K562 (cell line): ENCODE measurements at regions not wholly inside any gene's neighbourhood (a gene's known extent, or its start where the extent isn't known, plus 50 kb on each side); places are given as distances from the start of the nearest gene placed in this dataset.

ENCODE experiments used
- ATAC-seq: fragments of 200-7000 bp; cut with Tn5 transposase; 3 replicates; pipeline ENCODE4 v1.9.1; 2020; ENCODE audit warnings: moderate library complexity
- BruUV-seq: library from RNA; stranded (reverse); fragments of 400-500 nt; replicated peaks from 2 replicates; lab custom pipeline; 2021; lab: Mats Ljungman, UMichigan
- CTCF ChIA-PET: fragments of 300-600 bp; formaldehyde crosslinking; extraction: SDS; loops from one replicate; lab custom pipeline; 2021; ENCODE audit warnings: low intra/inter-chr PET ratio; lab: Yijun Ruan, JAX
- POLR2A ChIA-PET: fragments of 300-600, 350-650 bp; sonication (Branson Sonifier 250); formaldehyde crosslinking; extraction: SDS; loops from one replicate; lab custom pipeline; 2021; ENCODE audit warnings: antibody characterized with exemption, inconsistent platforms; lab: Yijun Ruan, JAX
- DNase-seq, 4 experiments: peaks; one replicate each; pipeline versions ENCODE4 v3.0.0 to v3.0.0-alpha.2; 2011 to 2018; ENCODE audit warnings: low spot score in 3 of 4, mixed read lengths in 3 of 4; ENCODE audit errors: extremely low read depth in 1 of 4
- FAIRE-seq: peaks from 2 replicates; lab custom pipeline; 2011; peaks lifted over from hg19 to GRCh38; lab: Jason Lieb, UNC
- H2AFZ ChIP-seq: 2 replicates; pipeline ENCODE4 v1.6.0; 2011; ENCODE audit warnings: low read depth, low read length, control low read depth, inconsistent platforms
- H3K27ac ChIP-seq: fragments of 200-600 bp; 3 replicates; pipeline ENCODE4 v1.8.0; 2011; ENCODE audit warnings: low read depth, mild to moderate bottlenecking, control low read depth, inconsistent platforms, low read length, moderate library complexity, mixed read lengths; ENCODE audit errors: extremely low read depth
- H3K27me3 ChIP-seq, 2 experiments: fragments of 300-600 bp in 1 of 2; 2 replicates in 1 of 2; 3 replicates in 1 of 2; pipeline versions ENCODE4 v1.6.0 to v1.8.0; 2011; ENCODE audit warnings: inconsistent platforms in 2 of 2, low read length in 2 of 2, mild to moderate bottlenecking in 1 of 2, mixed read lengths in 1 of 2, moderate library complexity in 1 of 2; ENCODE audit not compliant: control insufficient read depth in 2 of 2, insufficient read depth in 2 of 2
- H3K36me3 ChIP-seq: fragments of 300-600 bp; 3 replicates; pipeline ENCODE4 v1.8.0; 2011; ENCODE audit warnings: mild to moderate bottlenecking, low read length, inconsistent platforms; ENCODE audit not compliant: control insufficient read depth, insufficient read depth
- H3K4me1 ChIP-seq, 2 experiments: fragments of 200-600 bp in 1 of 2; replicated peaks in 1 of 2; 2 replicates in 1 of 2; 3 replicates in 1 of 2; pipeline versions ENCODE4 v1.5.1 to v1.8.0; 2011; ENCODE audit warnings: inconsistent platforms in 2 of 2, low read length in 2 of 2, mild to moderate bottlenecking in 1 of 2, mixed read lengths in 1 of 2, moderate library complexity in 1 of 2; ENCODE audit not compliant: control insufficient read depth in 2 of 2, insufficient read depth in 2 of 2
- H3K4me2 ChIP-seq: 2 replicates; pipeline ENCODE4 v1.6.1; 2011; ENCODE audit warnings: low read length, control low read depth, inconsistent platforms, mixed read lengths; ENCODE audit not compliant: insufficient read depth
- H3K4me3 ChIP-seq: fragments of 200-600 bp; sonication (generic), shearing (Covaris generic); 2 replicates; pipeline ENCODE4 v1.5.1; 2016; ENCODE audit warnings: control low read depth, inconsistent platforms
- H3K79me2 ChIP-seq: fragments of 200-600 bp; 3 replicates; pipeline ENCODE4 v1.8.0; 2011; ENCODE audit warnings: low read length, inconsistent platforms; ENCODE audit not compliant: control insufficient read depth, insufficient read depth
- H3K9ac ChIP-seq, 2 experiments: 2 replicates each; pipeline versions ENCODE4 v1.6.0 to v1.6.1; 2011; ENCODE audit warnings: low read depth in 2 of 2, low read length in 2 of 2, control low read depth in 1 of 2, inconsistent platforms in 1 of 2, mild to moderate bottlenecking in 1 of 2, mixed read lengths in 1 of 2; ENCODE audit not compliant: insufficient read depth in 1 of 2
- H3K9me1 ChIP-seq: one replicate; pipeline ENCODE4 v1.6.0; 2011; ENCODE audit warnings: inconsistent platforms, mild to moderate bottlenecking, low read length, moderate library complexity; ENCODE audit not compliant: control insufficient read depth, insufficient read depth
- H3K9me3 ChIP-seq: replicated peaks from 2 replicates; pipeline ENCODE4 v1.5.1; 2011; ENCODE audit warnings: low read depth, low read length, inconsistent platforms; ENCODE audit not compliant: control insufficient read depth, insufficient read depth
- H4K20me1 ChIP-seq: replicated peaks from 2 replicates; pipeline ENCODE4 v1.6.1; 2011; ENCODE audit warnings: low read length, inconsistent platforms, mixed read lengths; ENCODE audit not compliant: control insufficient read depth, insufficient read depth
- HDAC1 ChIP-seq, 2 experiments: fragments of 450-650 bp; IDR thresholded peaks; 2 replicates each; pipeline ENCODE4 v1.6.1; 2016 to 2017; ENCODE audit warnings: inconsistent platforms in 1 of 2, mild to moderate bottlenecking in 1 of 2, moderate library complexity in 1 of 2
- NCOA4 ChIP-seq: fragments of 450-650 bp; IDR thresholded peaks from 2 replicates; pipeline ENCODE4 v1.6.1; 2018; ENCODE audit warnings: mild to moderate bottlenecking; ENCODE audit not compliant: partially characterized antibody
- NELFE ChIP-seq: IDR thresholded peaks from 2 replicates; pipeline ENCODE4 v1.6.1; 2011; ENCODE audit warnings: mild to moderate bottlenecking; ENCODE audit not compliant: insufficient read depth, insufficient read length
- PCBP2 ChIP-seq: fragments of 200-400 bp; formaldehyde crosslinking; IDR thresholded peaks from 2 replicates; pipeline ENCODE4 v1.6.1; 2018; ENCODE audit warnings: low read length, low read depth, mild to moderate bottlenecking, moderate library complexity; ENCODE audit not compliant: poor library complexity, severe bottlenecking
- ZNF140 ChIP-seq: fragments of 250-450 bp; sonication (Bioruptor Pico); IDR thresholded peaks from 2 replicates; pipeline ENCODE4 v1.8.0; 2021; ENCODE audit warnings: moderate library complexity, mild to moderate bottlenecking, inconsistent platforms
- ZNF639 ChIP-seq, 2 experiments: fragments of 200-800 bp in 1 of 2; sonication (Bioruptor generic) in 1 of 2; sonication (generic) in 1 of 2; formaldehyde crosslinking in 1 of 2; IDR thresholded peaks in 1 of 2; conservative IDR thresholded peaks in 1 of 2; 2 replicates each; pipeline versions ENCODE4 v1.5.0 to v1.6.1; 2016 to 2020; ENCODE audit warnings: missing compliant biosample characterization in 1 of 2, missing genetic modification characterization in 1 of 2, missing genetic modification reagents in 1 of 2
- WGBS: fragments of 100-300 bp; shearing (Covaris generic); methylation state at CpG from one replicate; pipeline ENCODE4 v1.1.6; 2016; ENCODE audit warnings: low coverage, mixed read lengths; ENCODE audit not compliant: insufficient coverage; ENCODE audit errors: missing lambda C conversion rate; 5-methylcytosine and 5-hydroxymethylcytosine counted together
- in situ Hi-C: fragments of 300-500 bp; cut with MboI; formaldehyde crosslinking; loops from 4 replicates; pipeline ENCODE4 v1.15.0; 2018; ENCODE audit warnings: inconsistent platforms, mixed read lengths
- intact Hi-C: fragments of 100-400 bp; cut with micrococcal nuclease; formaldehyde crosslinking; loops from 2 replicates; pipeline ENCODE4 v1.14.2; 2022
- TF ChIP-seq, protein P1 (sequence below): sonication (generic); formaldehyde crosslinking; IDR thresholded peaks from 2 replicates; pipeline ENCODE4 v1.8.0; 2022; ENCODE audit warnings: mild to moderate bottlenecking, missing genetic modification reagents

DNA sequence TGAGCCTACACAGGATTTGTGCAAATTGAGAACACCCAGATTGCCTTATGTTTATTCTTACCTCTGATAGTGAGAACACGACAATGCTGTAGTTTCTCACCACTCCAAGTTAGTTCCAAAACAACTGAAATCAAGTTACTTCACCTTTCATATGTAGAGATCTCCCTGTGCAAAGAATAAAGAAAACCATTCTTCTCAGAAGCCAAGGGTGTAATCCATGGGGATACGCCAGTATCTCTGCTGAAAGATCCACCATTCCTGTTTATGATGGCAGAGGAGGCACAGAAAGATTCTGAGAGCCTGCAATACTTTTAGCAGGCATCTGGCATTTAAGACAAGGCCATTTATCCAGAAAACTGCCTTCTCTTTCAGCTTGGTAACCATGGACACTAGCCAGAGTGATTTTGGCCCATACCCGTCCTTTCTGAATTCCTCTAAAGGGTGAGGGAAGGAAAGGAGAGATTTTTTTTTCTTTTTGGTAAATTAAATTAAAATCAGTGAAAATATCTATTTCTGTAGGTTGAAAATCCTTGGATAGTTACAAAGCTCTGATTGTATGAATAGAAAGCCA, 355.4 kb upstream of the FAR2 start:
- H4K20me1 ChIP-seq, result no peaks in the 10 kb centered on the region
- no peaks in the 10 kb centered on the region for H3K36me3 ChIP-seq
- H3K9me1 ChIP-seq, result no peaks in the 10 kb centered on the region
- no peaks in the 10 kb centered on the region for H3K27me3 ChIP-seq
- H3K27ac ChIP-seq, result no peak overlapping the region
- H3K4me1 ChIP-seq, result no peaks in the 10 kb centered on the region
- no peak overlapping the region for H3K4me3 ChIP-seq
- no peak overlapping the region for H2AFZ ChIP-seq
- in situ Hi-C loops, result no loop called here
- no peaks in the 10 kb centered on the region for H3K9me3 ChIP-seq
- ATAC-seq (no peak), FAIRE-seq (no peak), DNase-seq (no peak)
- no peak overlapping the region for H3K4me2 ChIP-seq
- H3K79me2 ChIP-seq, result no peaks in the 10 kb centered on the region
- no peak overlapping the region for H3K9ac ChIP-seq
- BruUV-seq, result no TSS peak
- 7% methylated on average over 3 of the region's 3 CpGs for WGBS
- ChIA-PET POLR2A (no interaction called here), CTCF (no interaction called here)
- TF ChIP-seq ZNF639 (CRISPR knock-in tag; conservative IDR thresholded peaks at IDR 0.05 in 1 of 2, IDR thresholded peaks at IDR 0.05 in 1 of 2), result no peak
- no peak for TF ChIP-seq PCBP2
- intact Hi-C loops, result no loop called here

- no peak overlapping the region for H3K27ac ChIP-seq
- no peak overlapping the region for H3K9ac ChIP-seq
- WGBS, result 8% methylated on average over 5 of the region's 5 CpGs
- H4K20me1 ChIP-seq, result no peaks in the 10 kb centered on the region
- no TSS peak for BruUV-seq
- no peaks in the 10 kb centered on the region for H3K9me1 ChIP-seq
- H3K36me3 ChIP-seq, result no peaks in the 10 kb centered on the region
- H3K27me3 ChIP-seq, result no peaks in the 10 kb centered on the region
- intact Hi-C loops (no loop called here), in situ Hi-C loops (no loop called here)
- TF ChIP-seq ZNF140 (CRISPR knock-in tag), result no peak
- TF ChIP-seq NCOA4, result no peak
- TF ChIP-seq, protein P1, sequence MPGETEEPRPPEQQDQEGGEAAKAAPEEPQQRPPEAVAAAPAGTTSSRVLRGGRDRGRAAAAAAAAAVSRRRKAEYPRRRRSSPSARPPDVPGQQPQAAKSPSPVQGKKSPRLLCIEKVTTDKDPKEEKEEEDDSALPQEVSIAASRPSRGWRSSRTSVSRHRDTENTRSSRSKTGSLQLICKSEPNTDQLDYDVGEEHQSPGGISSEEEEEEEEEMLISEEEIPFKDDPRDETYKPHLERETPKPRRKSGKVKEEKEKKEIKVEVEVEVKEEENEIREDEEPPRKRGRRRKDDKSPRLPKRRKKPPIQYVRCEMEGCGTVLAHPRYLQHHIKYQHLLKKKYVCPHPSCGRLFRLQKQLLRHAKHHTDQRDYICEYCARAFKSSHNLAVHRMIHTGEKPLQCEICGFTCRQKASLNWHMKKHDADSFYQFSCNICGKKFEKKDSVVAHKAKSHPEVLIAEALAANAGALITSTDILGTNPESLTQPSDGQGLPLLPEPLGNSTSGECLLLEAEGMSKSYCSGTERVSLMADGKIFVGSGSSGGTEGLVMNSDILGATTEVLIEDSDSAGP, result no peak
- TF ChIP-seq HDAC1 (IDR thresholded peaks at IDR 0.05), result no peak
- no peak for TF ChIP-seq NELFE
- no peaks in the 10 kb centered on the region for H3K4me1 ChIP-seq
- H2AFZ ChIP-seq, result no peak overlapping the region
- ATAC-seq (no peak), FAIRE-seq (no peak), DNase-seq (no peak)
- ChIA-PET CTCF (no interaction called here), POLR2A (no interaction called here)
- H3K4me3 ChIP-seq, result no peak overlapping the region
- no peaks in the 10 kb centered on the region for H3K79me2 ChIP-seq
- no peak overlapping the region for H3K4me2 ChIP-seq
- no peaks in the 10 kb centered on the region for H3K9me3 ChIP-seq
Observed at GRCh38 chr12:28794211-28794610, 354.9 kb upstream of the FAR2 start.
